ENCODE measurements at regions not wholly inside any gene's neighbourhood (a gene's known extent, or its start where the extent isn't known, plus 50 kb on each side); places are given as distances from the start of the nearest gene placed in this dataset.

GRCh38 chr4:104188301-104188700 lies 306.4 kb downstream of the CXXC4 start:
- DNase-seq = no peak
- in situ Hi-C loops (cut with MboI; ENCODE audit: low pct_unique_long_range_greater_than_20kb, low sequenced_read_pairs) = no loop called here

- no peak for DNase-seq
- in situ Hi-C loops (cut with MboI; ENCODE audit: low pct_unique_long_range_greater_than_20kb, low sequenced_read_pairs) = no loop called here
These were observed 325.3 kb downstream of the CXXC4 start for GRCh38 chr4:104169437-104169836.

- no peak for DNase-seq
- in situ Hi-C loops (cut with MboI; ENCODE audit: low pct_unique_long_range_greater_than_20kb, low sequenced_read_pairs) = no loop called here
These were observed 327.9 kb downstream of the CXXC4 start for GRCh38 chr4:104166749-104167148.

GRCh38 chr4:104163820-104164219 lies 330.9 kb downstream of the CXXC4 start:
- DNase-seq = no peak
- in situ Hi-C loops (cut with MboI; ENCODE audit: low pct_unique_long_range_greater_than_20kb, low sequenced_read_pairs) = no loop called here

- in situ Hi-C loops (cut with MboI; ENCODE audit: low pct_unique_long_range_greater_than_20kb, low sequenced_read_pairs) = no loop called here
- DNase-seq = no peak
These were observed 348.6 kb downstream of the CXXC4 start for GRCh38 chr4:104146048-104146447.

- DNase-seq = no peak
- in situ Hi-C loops (cut with MboI; ENCODE audit: low pct_unique_long_range_greater_than_20kb, low sequenced_read_pairs) = no loop called here
These were observed 356.6 kb downstream of the CXXC4 start for GRCh38 chr4:104138116-104138515.

- DNase-seq = no peak
- in situ Hi-C loops (cut with MboI; ENCODE audit: low pct_unique_long_range_greater_than_20kb, low sequenced_read_pairs) = no loop called here
These were observed 365.5 kb downstream of the CXXC4 start for GRCh38 chr4:104129243-104129642.

- no peak for DNase-seq
These were observed 365.9 kb downstream of the CXXC4 start for GRCh38 chr4:104128850-104129213.

GRCh38 chr4:104128031-104128849 lies 366.5 kb downstream of the CXXC4 start:
- DNase-seq = no peak
- in situ Hi-C loops (cut with MboI; ENCODE audit: low pct_unique_long_range_greater_than_20kb, low sequenced_read_pairs) = no loop called here

More at GRCh38 chr4:104128850-104129213, 365.9 kb downstream of the CXXC4 start:
- in situ Hi-C loops (cut with MboI; ENCODE audit: low pct_unique_long_range_greater_than_20kb, low sequenced_read_pairs) = no loop called here

- in situ Hi-C loops (cut with MboI; ENCODE audit: low pct_unique_long_range_greater_than_20kb, low sequenced_read_pairs) = no loop called here
- DNase-seq = no peak
These were observed 371.7 kb downstream of the CXXC4 start for GRCh38 chr4:104123021-104123420.

GRCh38 chr4:104117776-104118175 lies 376.9 kb downstream of the CXXC4 start:
- in situ Hi-C loops (cut with MboI; ENCODE audit: low pct_unique_long_range_greater_than_20kb, low sequenced_read_pairs) = no loop called here
- DNase-seq = no peak

- DNase-seq = no peak
- in situ Hi-C loops (cut with MboI; ENCODE audit: low pct_unique_long_range_greater_than_20kb, low sequenced_read_pairs) = no loop called here
These were observed 380.8 kb downstream of the CXXC4 start for GRCh38 chr4:104113850-104114249.

- in situ Hi-C loops (cut with MboI; ENCODE audit: low pct_unique_long_range_greater_than_20kb, low sequenced_read_pairs) = no loop called here
- no peak for DNase-seq
These were observed 379.4 kb upstream of the TACR3 start for GRCh38 chr4:104099141-104099540.

GRCh38 chr4:104093247-104093646 lies 373.5 kb upstream of the TACR3 start:
- in situ Hi-C loops (cut with MboI; ENCODE audit: low pct_unique_long_range_greater_than_20kb, low sequenced_read_pairs) = no loop called here
- no peak for DNase-seq

GRCh38 chr4:104073229-104073628 lies 353.4 kb upstream of the TACR3 start:
- in situ Hi-C loops (cut with MboI; ENCODE audit: low pct_unique_long_range_greater_than_20kb, low sequenced_read_pairs) = no loop called here
- DNase-seq = no peak

GRCh38 chr4:104066533-104066932 lies 346.7 kb upstream of the TACR3 start:
- DNase-seq = no peak
- in situ Hi-C loops (cut with MboI; ENCODE audit: low pct_unique_long_range_greater_than_20kb, low sequenced_read_pairs) = no loop called here

- in situ Hi-C loops (cut with MboI; ENCODE audit: low pct_unique_long_range_greater_than_20kb, low sequenced_read_pairs) = no loop called here
- peak; percentile 33 for DNase-seq
These were observed 345.1 kb upstream of the TACR3 start for GRCh38 chr4:104064646-104065577.

- in situ Hi-C loops (cut with MboI; ENCODE audit: low pct_unique_long_range_greater_than_20kb, low sequenced_read_pairs) = no loop called here
- no peak for DNase-seq
These were observed 343.6 kb upstream of the TACR3 start for GRCh38 chr4:104063341-104063740.

GRCh38 chr4:104044369-104044768 lies 324.6 kb upstream of the TACR3 start:
- no peak for DNase-seq
- in situ Hi-C loops (cut with MboI; ENCODE audit: low pct_unique_long_range_greater_than_20kb, low sequenced_read_pairs) = no loop called here

GRCh38 chr4:104032896-104033295 lies 313.1 kb upstream of the TACR3 start:
- DNase-seq = no peak
- in situ Hi-C loops (cut with MboI; ENCODE audit: low pct_unique_long_range_greater_than_20kb, low sequenced_read_pairs) = no loop called here
